ENCODE measurements at regions not wholly inside any gene's neighbourhood (a gene's known extent, or its start where the extent isn't known, plus 50 kb on each side); places are given as distances from the start of the nearest gene placed in this dataset.
"Not testable (repeated sequence)": the region's sequence is repeated elsewhere in the genome, so short reads cannot be mapped to it uniquely, and the experiment has no call there.

GRCh38 chr11:42974510-42975179 lies 337.2 kb upstream of the API5 start:
- Histone ChIP-seq H3K4me1 (ENCODE audit: low read depth) (no peaks in the 10 kb centered on the region), H3K9me3 (ENCODE audit: low read depth) (no peaks in the 10 kb centered on the region), H3K27ac (no peak overlapping the region), H3K36me3 (no peaks in the 10 kb centered on the region), H3K27me3 (no peaks in the 10 kb centered on the region), H3K4me3 (no peak overlapping the region)
- TF ChIP-seq CTCF (IDR thresholded peaks at IDR 0.05; ENCODE audit: low read depth, low read length), result no peak
- no peak for DNase-seq (ENCODE audit: low read depth in 1 of 2, low spot score in 1 of 2)

- Histone ChIP-seq H3K4me1 (ENCODE audit: low read depth) (no peaks in the 10 kb centered on the region), H3K27me3 (no peaks in the 10 kb centered on the region), H3K36me3 (no peaks in the 10 kb centered on the region), H3K9me3 (ENCODE audit: low read depth) (no peaks in the 10 kb centered on the region), H3K4me3 (no peak overlapping the region), H3K27ac (no peak overlapping the region)
- DNase-seq (ENCODE audit: low read depth in 1 of 2, low spot score in 1 of 2), result no peak
- TF ChIP-seq CTCF (IDR thresholded peaks at IDR 0.05; ENCODE audit: low read depth, low read length), result no peak
Measured at GRCh38 chr11:42975180-42975529, 336.6 kb upstream of the API5 start.

GRCh38 chr11:42976636-42977217 lies 335.1 kb upstream of the API5 start:
- no peaks in the 10 kb centered on the region for H3K9me3 ChIP-seq (ENCODE audit: low read depth)
- H3K36me3 ChIP-seq, result no peaks in the 10 kb centered on the region
- TF ChIP-seq CTCF (IDR thresholded peaks at IDR 0.05; ENCODE audit: low read depth, low read length), result no peak
- H3K27ac ChIP-seq, result no peak overlapping the region
- DNase-seq (ENCODE audit: low read depth in 1 of 2, low spot score in 1 of 2), result peak in 1 of 2 donors; percentile 27
- H3K4me3 ChIP-seq, result no peak overlapping the region
- H3K4me1 ChIP-seq (ENCODE audit: low read depth), result no peaks in the 10 kb centered on the region
- H3K27me3 ChIP-seq, result no peaks in the 10 kb centered on the region

GRCh38 chr11:42992594-42992993 lies 319.2 kb upstream of the API5 start:
- no peak for DNase-seq (ENCODE audit: low read depth in 1 of 2, low spot score in 1 of 2)
- Histone ChIP-seq H3K27ac (no peak overlapping the region), H3K4me1 (ENCODE audit: low read depth) (no peaks in the 10 kb centered on the region), H3K27me3 (no peaks in the 10 kb centered on the region), H3K36me3 (no peaks in the 10 kb centered on the region), H3K4me3 (no peak overlapping the region), H3K9me3 (ENCODE audit: low read depth) (no peaks in the 10 kb centered on the region)
- TF ChIP-seq CTCF (IDR thresholded peaks at IDR 0.05; ENCODE audit: low read depth, low read length), result no peak

- no peaks in the 10 kb centered on the region for H3K4me1 ChIP-seq (ENCODE audit: low read depth)
- H3K27me3 ChIP-seq, result no peaks in the 10 kb centered on the region
- no peaks in the 10 kb centered on the region for H3K36me3 ChIP-seq
- DNase-seq (ENCODE audit: low read depth in 1 of 2, low spot score in 1 of 2), result no peak
- TF ChIP-seq CTCF (IDR thresholded peaks at IDR 0.05; ENCODE audit: low read depth, low read length), result no peak
- no peak overlapping the region for H3K27ac ChIP-seq
- no peaks in the 10 kb centered on the region for H3K9me3 ChIP-seq (ENCODE audit: low read depth)
- no peak overlapping the region for H3K4me3 ChIP-seq
Measured at GRCh38 chr11:42996421-42997307, 315.1 kb upstream of the API5 start.

GRCh38 chr11:43004879-43005278 lies 306.9 kb upstream of the API5 start:
- not testable (repeated sequence) for H3K4me1 ChIP-seq (ENCODE audit: low read depth); H3K9me3 ChIP-seq (ENCODE audit: low read depth); H3K4me3 ChIP-seq; H3K36me3 ChIP-seq; H3K27ac ChIP-seq; DNase-seq (ENCODE audit: low read depth in 1 of 2, low spot score in 1 of 2); H3K27me3 ChIP-seq

All from cardiac muscle cell (in vitro differentiated cells and primary cell).